Loucy (cell line): ENCODE measurements at regions not wholly inside any gene's neighbourhood (a gene's known extent, or its start where the extent isn't known, plus 50 kb on each side); places are given as distances from the start of the nearest gene placed in this dataset.

Source experiments
- H2AFZ ChIP-seq: fragments of 200-600 bp; sonication (generic); 2 replicates; pipeline ENCODE4 v1.6.0; 2016; ENCODE audit warnings: antibody characterized with exemption, mild to moderate bottlenecking, low read length, moderate library complexity
- H3F3A ChIP-seq: fragments of 200-600 bp; 2 replicates; pipeline ENCODE4 v1.6.0; 2016; ENCODE audit warnings: antibody characterized with exemption, low read depth, mild to moderate bottlenecking
- H3K27me3 ChIP-seq: fragments of 200-600 bp; sonication (generic); 2 replicates; pipeline ENCODE4 v1.6.1; 2014; ENCODE audit warnings: low read length, mild to moderate bottlenecking; ENCODE audit not compliant: insufficient read depth, poor library complexity, severe bottlenecking
- H3K36me3 ChIP-seq: fragments of 200-600 bp; sonication (generic); 2 replicates; pipeline ENCODE4 v1.6.1; 2016; ENCODE audit warnings: low read length; ENCODE audit not compliant: insufficient read depth
- H3K4me1 ChIP-seq: fragments of 200-600 bp; sonication (generic); 2 replicates; pipeline ENCODE4 v1.5.1; 2014; ENCODE audit warnings: low read length, mild to moderate bottlenecking; ENCODE audit not compliant: insufficient read depth, poor library complexity, severe bottlenecking
- H3K4me2 ChIP-seq: fragments of 200-600 bp; sonication (generic); 2 replicates; pipeline ENCODE4 v1.6.0; 2014; ENCODE audit warnings: antibody characterized with exemption, low read length, low read depth, mild to moderate bottlenecking; ENCODE audit not compliant: poor library complexity, severe bottlenecking
- H3K4me3 ChIP-seq: fragments of 200-600 bp; sonication (generic); 2 replicates; pipeline ENCODE4 v1.5.1; 2014; ENCODE audit warnings: low read length, mild to moderate bottlenecking, mixed read lengths; ENCODE audit not compliant: poor library complexity, severe bottlenecking
- H3K79me2 ChIP-seq: fragments of 200-600 bp; sonication (generic); 2 replicates; pipeline ENCODE4 v1.6.1; 2014; ENCODE audit warnings: low read length; ENCODE audit not compliant: insufficient read depth
- H3K9ac ChIP-seq: fragments of 200-600 bp; sonication (generic); 2 replicates; pipeline ENCODE4 v1.6.0; 2014; ENCODE audit warnings: mild to moderate bottlenecking, low read depth, low read length, moderate library complexity; ENCODE audit not compliant: poor library complexity, severe bottlenecking
- H3K9me2 ChIP-seq: fragments of 200-600 bp; sonication (generic); replicated peaks from 2 replicates; pipeline ENCODE4 v1.6.1; 2016; ENCODE audit warnings: low read depth, low read length, mixed read lengths
- H3K9me3 ChIP-seq: fragments of 200-600 bp; sonication (generic); 2 replicates; pipeline ENCODE4 v1.6.1; 2014; ENCODE audit warnings: mild to moderate bottlenecking, antibody characterized with exemption, low read length, low read depth; ENCODE audit not compliant: insufficient read depth
- H4K20me1 ChIP-seq: fragments of 200-600 bp; sonication (generic); 2 replicates; pipeline ENCODE4 v1.6.0; 2014; ENCODE audit warnings: antibody characterized with exemption, low read length, mild to moderate bottlenecking; ENCODE audit not compliant: insufficient read depth, poor library complexity, severe bottlenecking
- EZH2phosphoT487 ChIP-seq: fragments of 200-600 bp; IDR thresholded peaks from 2 replicates; pipeline ENCODE4 v1.6.1; 2018; ENCODE audit warnings: antibody characterized with exemption, mild to moderate bottlenecking, moderate library complexity, borderline replicate concordance
- TF ChIP-seq, protein P1 (sequence below): fragments of 200-600 bp; sonication (generic); conservative IDR thresholded peaks from 2 replicates; pipeline ENCODE4 v1.5.1; 2014; ENCODE audit warnings: mild to moderate bottlenecking, antibody characterized with exemption, low read length

DNA sequence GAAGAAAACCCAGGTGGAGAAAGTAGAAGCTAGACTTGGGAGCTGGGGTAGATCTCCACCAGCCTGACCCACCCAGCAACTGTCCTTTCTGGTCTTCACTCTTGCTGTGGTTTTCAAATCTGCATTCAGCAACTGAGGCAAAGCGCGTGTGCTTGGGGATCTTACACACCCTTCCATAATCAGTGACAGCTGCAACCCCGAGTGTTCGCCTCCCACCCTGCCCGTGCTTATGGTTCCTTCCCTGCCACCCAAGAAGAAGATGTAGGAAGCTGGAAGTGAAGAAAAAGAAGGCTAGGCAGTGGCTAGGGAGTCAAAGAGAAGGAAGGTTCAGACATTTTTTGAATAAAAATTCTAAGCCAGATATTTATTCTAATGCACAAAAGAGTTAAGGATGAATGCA is 162.6 kb upstream of the CCND2 start:
- no peaks in the 10 kb centered on the region for H3K4me1 ChIP-seq
- H3K79me2 ChIP-seq, result no peaks in the 10 kb centered on the region
- H3K4me3 ChIP-seq, result no peak overlapping the region
- H3K9me3 ChIP-seq, result no peaks in the 10 kb centered on the region
- H2AFZ ChIP-seq, result no peak overlapping the region
- H3K9me2 ChIP-seq, result no peaks in the 10 kb centered on the region
- no peak overlapping the region for H3K4me2 ChIP-seq
- H3K27me3 ChIP-seq, result no peaks in the 10 kb centered on the region
- no peaks in the 10 kb centered on the region for H3F3A ChIP-seq
- no peak overlapping the region for H3K9ac ChIP-seq
- TF ChIP-seq, protein P1, sequence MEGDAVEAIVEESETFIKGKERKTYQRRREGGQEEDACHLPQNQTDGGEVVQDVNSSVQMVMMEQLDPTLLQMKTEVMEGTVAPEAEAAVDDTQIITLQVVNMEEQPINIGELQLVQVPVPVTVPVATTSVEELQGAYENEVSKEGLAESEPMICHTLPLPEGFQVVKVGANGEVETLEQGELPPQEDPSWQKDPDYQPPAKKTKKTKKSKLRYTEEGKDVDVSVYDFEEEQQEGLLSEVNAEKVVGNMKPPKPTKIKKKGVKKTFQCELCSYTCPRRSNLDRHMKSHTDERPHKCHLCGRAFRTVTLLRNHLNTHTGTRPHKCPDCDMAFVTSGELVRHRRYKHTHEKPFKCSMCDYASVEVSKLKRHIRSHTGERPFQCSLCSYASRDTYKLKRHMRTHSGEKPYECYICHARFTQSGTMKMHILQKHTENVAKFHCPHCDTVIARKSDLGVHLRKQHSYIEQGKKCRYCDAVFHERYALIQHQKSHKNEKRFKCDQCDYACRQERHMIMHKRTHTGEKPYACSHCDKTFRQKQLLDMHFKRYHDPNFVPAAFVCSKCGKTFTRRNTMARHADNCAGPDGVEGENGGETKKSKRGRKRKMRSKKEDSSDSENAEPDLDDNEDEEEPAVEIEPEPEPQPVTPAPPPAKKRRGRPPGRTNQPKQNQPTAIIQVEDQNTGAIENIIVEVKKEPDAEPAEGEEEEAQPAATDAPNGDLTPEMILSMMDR, result no peak
- TF ChIP-seq EZH2phosphoT487, result no peak
- no peaks in the 10 kb centered on the region for H4K20me1 ChIP-seq
- H3K36me3 ChIP-seq, result no peaks in the 10 kb centered on the region

DNA sequence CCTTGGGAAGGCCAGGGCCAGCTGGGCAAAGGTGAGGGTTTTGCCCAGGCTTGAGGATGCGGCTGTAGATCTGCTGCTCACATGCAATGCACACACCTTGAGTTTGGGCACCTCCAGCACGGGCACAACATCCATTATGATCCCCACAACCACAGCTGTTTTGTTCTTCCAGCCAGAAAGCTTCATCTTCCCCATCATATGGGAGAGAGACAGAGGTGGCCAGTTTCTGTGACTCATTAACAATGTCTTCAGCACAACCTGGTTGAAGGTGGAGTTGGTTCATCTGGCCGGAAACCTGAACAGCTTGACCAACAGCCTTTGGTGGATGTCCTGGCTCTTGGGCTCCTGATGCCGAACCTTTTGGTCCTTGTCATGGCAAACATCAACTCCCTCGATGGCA is 163.7 kb upstream of the CCND2 start:
- Histone ChIP-seq H3K27me3 (no peaks in the 10 kb centered on the region), H2AFZ (no peak overlapping the region), H3K9ac (no peak overlapping the region), H4K20me1 (no peaks in the 10 kb centered on the region), H3K9me2 (no peaks in the 10 kb centered on the region), H3K36me3 (no peaks in the 10 kb centered on the region), H3K9me3 (no peaks in the 10 kb centered on the region), H3F3A (no peaks in the 10 kb centered on the region), H3K4me1 (no peaks in the 10 kb centered on the region), H3K79me2 (no peaks in the 10 kb centered on the region), H3K4me3 (no peak overlapping the region), H3K4me2 (no peak overlapping the region)
- TF ChIP-seq, protein P1, result no peak
- no peak for TF ChIP-seq EZH2phosphoT487

DNA sequence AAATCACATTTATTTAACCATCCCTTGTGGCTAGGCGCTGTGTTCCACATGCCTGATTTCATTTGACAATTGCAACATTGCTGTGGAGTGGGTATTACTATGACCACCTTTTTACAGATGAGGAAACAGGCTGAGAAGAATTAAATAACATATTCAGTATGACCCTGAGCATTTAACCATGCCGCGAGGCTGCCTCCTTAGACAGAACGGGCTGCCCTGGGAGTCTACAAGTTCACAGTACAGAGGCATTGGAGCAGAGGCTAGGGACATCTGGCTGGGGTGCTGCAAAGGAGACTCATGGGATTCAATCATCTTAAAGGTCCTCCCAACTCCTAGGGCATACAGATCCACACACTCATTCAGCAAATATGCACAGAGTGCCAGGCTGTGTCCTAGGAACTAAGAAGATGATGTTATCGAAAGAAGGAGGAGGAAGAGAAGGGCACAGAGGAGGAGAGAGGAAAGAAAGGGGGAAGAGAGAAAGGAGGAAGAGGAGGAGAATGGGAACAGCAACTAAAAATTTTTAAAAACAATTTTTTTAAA is 164.7 kb upstream of the CCND2 start:
- no peaks in the 10 kb centered on the region for H3K27me3 ChIP-seq
- H2AFZ ChIP-seq, result no peak overlapping the region
- H3K4me3 ChIP-seq, result no peak overlapping the region
- TF ChIP-seq, protein P1, result no peak
- no peak for TF ChIP-seq EZH2phosphoT487
- no peaks in the 10 kb centered on the region for H3K79me2 ChIP-seq
- no peaks in the 10 kb centered on the region for H3K4me1 ChIP-seq
- no peaks in the 10 kb centered on the region for H3K36me3 ChIP-seq
- H3K4me2 ChIP-seq, result no peak overlapping the region
- no peaks in the 10 kb centered on the region for H3F3A ChIP-seq
- H3K9me2 ChIP-seq, result no peaks in the 10 kb centered on the region
- H3K9me3 ChIP-seq, result no peaks in the 10 kb centered on the region
- H3K9ac ChIP-seq, result no peak overlapping the region
- no peaks in the 10 kb centered on the region for H4K20me1 ChIP-seq
